GM19372 (cell line): ENCODE measurements at regions not wholly inside any gene's neighbourhood (a gene's known extent, or its start where the extent isn't known, plus 50 kb on each side); places are given as distances from the start of the nearest gene placed in this dataset.

Experiments
- ATAC-seq: cut with Tn5 transposase; IDR thresholded peaks from one replicate; pipeline ENCODE4 v1.9.1; 2021; ENCODE audit warnings: mild to moderate bottlenecking, low read depth, moderate library complexity; ENCODE audit not compliant: unreplicated experiment

GRCh38 chr21:31570824-31571566 lies 88.5 kb upstream of the SOD1 start:
- ATAC-seq: no peak

- ATAC-seq: no peak
These were observed 92.9 kb upstream of the SOD1 start for GRCh38 chr21:31566611-31567010.

GRCh38 chr21:31566064-31566463 lies 93.4 kb upstream of the SOD1 start:
- no peak for ATAC-seq

DNA sequence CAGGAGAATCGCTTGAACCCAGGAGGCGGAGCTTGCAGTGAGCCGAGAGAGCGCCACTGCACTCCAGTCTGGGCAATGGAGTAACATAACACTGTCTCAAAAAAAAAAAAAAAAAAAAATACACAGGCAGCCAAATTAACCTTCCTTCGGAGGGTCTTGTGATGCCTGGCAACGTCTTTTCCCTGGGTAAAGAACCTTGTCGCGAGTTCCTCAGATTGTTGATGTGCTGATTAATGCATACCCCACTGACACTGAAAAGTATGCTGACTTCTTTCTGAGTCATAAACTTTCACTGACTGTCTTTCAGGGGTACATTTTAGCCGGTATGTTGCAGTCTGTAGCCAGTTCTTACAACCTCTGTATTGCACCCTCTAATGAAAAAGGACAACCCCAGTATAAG lies 95.1 kb upstream of the SOD1 start:
- ATAC-seq: no peak

GRCh38 chr21:31560479-31560878 lies 99.0 kb upstream of the SOD1 start:
- ATAC-seq: no peak

DNA sequence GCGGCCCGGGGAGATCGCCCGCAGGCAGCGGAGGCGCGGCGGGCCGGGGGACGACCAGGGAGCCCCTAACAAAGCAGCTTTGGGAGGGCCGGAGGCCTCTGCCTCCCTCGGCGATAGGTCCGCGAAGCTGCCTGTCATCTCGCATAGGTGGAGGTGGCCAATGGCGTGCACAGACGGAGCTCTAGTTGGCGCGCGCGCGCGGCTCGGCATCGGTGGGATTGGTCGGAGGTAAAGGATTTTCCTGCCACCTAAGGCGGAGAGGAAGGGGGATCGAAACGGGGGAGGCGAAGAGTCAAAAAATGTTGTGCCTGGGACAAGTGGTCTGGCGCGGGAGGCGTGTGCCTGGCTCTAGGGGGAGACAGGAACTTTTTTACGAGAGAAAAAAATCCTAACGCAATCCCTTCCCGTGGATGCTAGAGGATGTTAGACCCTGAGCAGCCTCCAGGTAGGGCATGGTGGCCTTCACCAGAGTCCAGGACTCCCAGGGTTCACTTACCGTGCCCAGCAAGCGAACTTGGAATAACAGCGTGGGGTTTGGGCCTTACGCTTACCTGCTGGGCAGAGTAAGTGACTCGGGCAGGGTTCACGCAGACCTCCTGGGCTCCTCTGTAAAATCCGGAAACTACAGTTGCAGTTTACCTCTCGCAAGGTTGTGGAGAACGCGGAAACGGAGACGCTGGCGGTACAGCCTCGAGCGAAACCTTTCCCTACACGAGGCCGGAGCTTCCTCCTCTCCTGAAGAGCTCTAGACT lies 99.9 kb upstream of the SOD1 start:
- ATAC-seq: peak; percentile 79

DNA sequence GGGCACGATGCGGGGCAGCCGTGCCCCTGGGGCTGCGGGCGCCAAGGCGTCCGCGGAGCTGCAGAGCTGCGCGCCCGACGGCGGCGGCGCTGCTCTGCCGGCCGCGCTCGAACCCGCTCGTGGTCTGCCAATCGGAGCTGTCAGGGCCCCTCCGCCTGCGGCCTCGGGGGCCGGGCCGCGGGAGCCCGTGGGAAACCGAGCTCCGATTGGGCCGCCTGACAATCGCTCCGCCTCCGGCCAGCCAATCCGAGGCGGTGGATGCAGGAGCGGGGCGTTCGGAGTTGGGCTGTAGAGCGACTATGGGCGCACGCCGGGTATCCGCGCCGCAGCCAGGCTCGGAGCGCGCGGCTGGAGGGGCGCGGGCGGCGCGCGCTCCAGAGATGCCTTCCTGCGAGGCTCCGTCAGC lies 100.5 kb upstream of the SOD1 start:
- peak; percentile 84 for ATAC-seq

DNA sequence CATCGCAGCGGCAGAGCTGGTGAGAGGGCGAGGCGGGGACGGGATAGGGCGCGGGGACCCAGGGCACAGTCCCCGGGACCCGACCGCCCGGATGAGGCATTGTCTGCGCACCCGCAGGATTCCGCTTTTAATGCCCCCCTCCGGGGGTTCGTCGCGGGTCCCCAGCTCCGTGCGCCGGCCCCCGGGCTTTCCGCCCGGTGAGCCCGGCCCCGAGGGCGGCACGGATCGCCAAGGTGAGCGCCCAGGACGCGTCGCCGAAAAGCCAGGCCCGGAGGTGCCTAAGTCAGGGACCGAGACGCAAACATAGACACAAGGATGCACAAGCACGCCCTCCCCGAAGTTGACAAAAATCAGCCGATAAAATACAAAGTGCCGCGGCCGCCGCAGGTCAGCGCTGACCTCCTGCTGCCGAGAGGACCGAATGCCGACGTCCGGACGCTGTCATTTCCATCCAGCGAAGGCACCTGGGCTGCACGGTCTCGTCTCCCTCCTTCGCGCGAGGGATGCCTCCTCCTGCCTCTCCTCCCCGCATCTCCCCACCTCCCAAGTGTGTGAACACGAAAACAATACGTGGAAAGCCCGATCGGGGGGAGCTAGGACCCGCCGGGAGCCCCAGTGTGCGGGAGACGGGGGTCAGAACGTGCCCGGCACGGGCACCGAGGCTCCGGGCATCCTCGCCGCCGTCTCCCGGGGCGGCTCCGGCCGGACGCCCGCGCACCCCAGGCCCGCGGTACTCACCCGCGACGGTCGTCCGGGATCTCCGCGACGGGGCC lies 101.1 kb upstream of the SOD1 start:
- ATAC-seq: no peak

GRCh38 chr21:31557421-31558188 lies 101.9 kb upstream of the SOD1 start:
- ATAC-seq: no peak

DNA sequence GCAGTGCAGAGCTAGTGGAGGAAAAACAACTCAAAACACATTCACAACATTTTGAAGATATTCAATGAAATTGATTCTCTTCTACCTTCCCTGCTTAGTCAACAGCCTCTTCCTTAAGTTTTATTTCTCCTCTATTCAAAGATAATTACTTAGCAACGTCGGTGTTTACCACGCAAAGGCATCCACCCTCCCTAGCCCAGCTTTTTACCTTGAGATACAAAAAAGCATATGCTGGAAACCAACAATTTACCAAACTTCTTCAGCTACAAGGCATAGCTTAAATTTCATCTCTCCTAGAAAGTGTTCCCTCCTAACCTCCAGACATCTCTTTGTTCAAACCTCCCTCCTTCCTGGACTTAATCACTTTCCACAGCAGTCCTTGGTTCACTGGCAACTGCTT lies 102.8 kb upstream of the SOD1 start:
- no peak for ATAC-seq

- no peak for ATAC-seq
These were observed 103.7 kb upstream of the SOD1 start for GRCh38 chr21:31555741-31556191.

DNA sequence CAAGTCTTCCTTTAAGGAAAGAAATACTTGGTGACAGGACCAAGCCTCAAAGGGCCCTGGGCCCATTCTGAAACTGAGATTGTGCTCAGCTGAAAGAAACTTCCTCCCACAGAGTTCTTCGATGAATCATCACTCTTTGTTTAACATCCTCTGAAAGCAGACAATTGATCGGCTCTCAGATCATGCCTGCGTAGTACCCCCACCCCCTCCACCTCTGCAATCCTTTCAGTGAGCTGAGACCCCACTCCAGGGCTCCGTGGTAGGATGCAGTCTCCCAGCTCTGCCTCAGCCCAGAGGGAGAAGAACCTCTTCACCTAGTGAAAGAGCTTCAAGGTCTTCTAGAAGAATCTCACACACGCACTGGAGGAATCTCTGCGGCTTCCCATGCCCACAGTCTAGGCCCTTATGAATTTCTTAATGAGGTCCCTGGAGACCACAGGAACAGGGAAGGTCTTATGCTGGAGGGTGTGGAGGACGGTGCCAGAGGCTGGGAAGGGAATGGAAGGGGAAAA lies 104.9 kb upstream of the SOD1 start:
- peak; percentile 39 for ATAC-seq

DNA sequence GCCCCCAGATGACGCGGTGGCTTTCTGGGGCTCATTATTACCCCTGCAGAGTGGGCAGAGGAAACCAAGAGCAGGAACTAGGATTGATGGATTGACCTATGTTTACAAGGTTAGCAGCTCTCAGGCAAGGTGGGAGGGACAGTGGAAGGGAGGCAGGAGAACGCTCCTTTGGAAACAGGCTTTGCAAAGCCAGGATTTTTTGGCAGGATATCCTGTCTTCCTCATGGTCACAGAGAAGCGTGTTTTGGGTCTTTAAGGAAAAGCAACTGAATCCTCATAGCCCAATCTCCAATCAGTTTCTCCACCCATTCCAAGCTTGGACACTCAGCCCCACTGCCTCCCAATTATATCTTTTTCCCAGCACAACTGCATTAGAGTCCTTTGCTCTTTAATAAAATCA lies 105.6 kb upstream of the SOD1 start:
- no peak for ATAC-seq

- ATAC-seq: no peak
These were observed 106.0 kb upstream of the SOD1 start for GRCh38 chr21:31553461-31553860.

- ATAC-seq: no peak
These were observed 106.7 kb upstream of the SOD1 start for GRCh38 chr21:31552826-31553225.

DNA sequence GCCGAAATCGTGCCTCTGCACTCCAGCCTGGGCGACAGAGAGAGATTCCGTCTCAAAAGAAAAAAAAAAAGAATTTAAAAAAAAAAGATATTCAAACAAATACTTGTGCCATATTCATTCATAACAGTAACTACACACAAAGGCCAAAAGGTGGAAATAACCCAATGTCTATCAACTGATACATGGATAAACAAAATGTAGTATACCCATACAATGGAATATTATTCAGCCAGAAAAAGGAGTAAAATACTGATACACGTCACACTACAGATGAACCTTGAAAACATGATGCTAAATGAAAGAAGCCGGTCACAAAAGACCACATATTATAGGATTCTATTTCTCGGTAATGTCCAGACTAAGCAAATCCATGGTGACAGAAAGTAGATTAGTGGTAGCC lies 109.4 kb upstream of the SOD1 start:
- ATAC-seq: no peak

DNA sequence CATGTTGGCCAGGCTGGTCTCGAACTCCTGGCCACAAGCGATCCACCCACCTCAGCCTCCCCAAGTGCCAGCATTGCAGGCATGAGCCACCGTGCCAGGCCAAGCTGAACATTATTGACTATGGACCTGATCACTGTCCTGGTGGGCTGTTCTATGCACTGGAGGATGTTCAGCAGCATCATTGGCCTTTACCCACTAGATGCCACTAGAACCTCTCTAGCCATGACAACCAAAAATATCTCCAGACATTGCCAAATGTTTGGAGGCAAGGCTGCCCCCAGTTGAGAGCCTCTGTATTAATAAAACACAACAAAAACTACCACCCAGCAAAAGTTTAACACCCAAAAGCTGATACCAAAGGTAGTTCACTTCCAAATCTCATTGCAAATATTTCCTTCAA lies 110.8 kb upstream of the SOD1 start:
- no peak for ATAC-seq

GRCh38 chr21:31546443-31547170 lies 112.9 kb upstream of the SOD1 start:
- no peak for ATAC-seq

DNA sequence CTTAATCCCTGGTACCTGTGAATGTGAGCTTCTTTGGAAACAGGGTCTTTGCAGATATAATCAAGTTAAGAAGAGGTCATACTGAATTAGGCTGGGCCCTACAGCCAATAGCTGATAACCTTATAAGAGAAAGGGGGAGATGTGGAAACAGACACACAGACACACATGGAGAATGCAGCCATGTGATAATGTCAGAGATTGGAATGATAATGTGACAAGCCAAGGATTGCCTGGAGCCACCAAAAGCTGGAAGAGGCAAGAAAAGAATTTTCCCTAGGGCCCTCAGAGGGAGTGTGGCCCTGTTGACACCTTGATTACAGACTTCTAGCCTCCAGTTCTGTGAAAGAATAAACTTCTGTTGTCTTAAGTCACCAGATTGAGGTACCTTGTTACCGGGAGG lies 114.5 kb upstream of the SOD1 start:
- ATAC-seq: no peak

- no peak for ATAC-seq
These were observed 116.3 kb upstream of the SOD1 start for GRCh38 chr21:31543191-31543590.
